Liver (tissue), 8 donors: ENCODE measurements at regions not wholly inside any gene's neighbourhood (a gene's known extent, or its start where the extent isn't known, plus 50 kb on each side); places are given as distances from the start of the nearest gene placed in this dataset.

ENCODE experiments used
- DNase-seq: peaks from one replicate; pipeline ENCODE4 v3.0.0-alpha.2; 2017; ENCODE audit warnings: low spot score
- H3K27ac ChIP-seq, 2 donors: one replicate each; pipeline ENCODE4 v1.7.0; 2013; ENCODE audit warnings: inconsistent platforms in 2 of 2, low read length in 2 of 2, control low read depth in 1 of 2, low read depth in 1 of 2, mild to moderate bottlenecking in 1 of 2
- H3K27me3 ChIP-seq, 4 donors: one replicate each; pipeline versions ENCODE4 v1.6.1 to v1.7.0; 2013; ENCODE audit warnings: low read length in 3 of 4, inconsistent platforms in 1 of 4, mild to moderate bottlenecking in 1 of 4, moderate library complexity in 1 of 4; ENCODE audit not compliant: control insufficient read depth in 4 of 4, insufficient read depth in 4 of 4
- H3K36me3 ChIP-seq, 4 donors: one replicate each; pipeline versions ENCODE4 v1.6.1 to v1.7.0; 2013; ENCODE audit warnings: low read length in 3 of 4, mild to moderate bottlenecking in 3 of 4, low read depth in 1 of 4, moderate library complexity in 1 of 4; ENCODE audit not compliant: control insufficient read depth in 4 of 4, insufficient read depth in 3 of 4
- H3K4me1 ChIP-seq, 4 donors: one replicate each; pipeline versions ENCODE4 v1.6.1 to v1.7.0; 2013; ENCODE audit warnings: low read length in 3 of 4, mild to moderate bottlenecking in 3 of 4, moderate library complexity in 1 of 4; ENCODE audit not compliant: control insufficient read depth in 4 of 4, insufficient read depth in 4 of 4
- H3K4me3 ChIP-seq, 3 donors: one replicate each; pipeline versions ENCODE4 v1.6.1 to v1.7.0; 2013; ENCODE audit warnings: low read length in 3 of 3, control low read depth in 1 of 3, low read depth in 1 of 3, mild to moderate bottlenecking in 1 of 3
- H3K9ac ChIP-seq, 2 donors: one replicate each; pipeline ENCODE4 v1.7.0; 2013; ENCODE audit warnings: low read length in 2 of 2, mild to moderate bottlenecking in 2 of 2, moderate library complexity in 2 of 2, control low read depth in 1 of 2, low read depth in 1 of 2
- H3K9me3 ChIP-seq, 4 donors: one replicate each; pipeline versions ENCODE4 v1.6.1 to v1.7.0; 2013; ENCODE audit warnings: low read length in 3 of 4; ENCODE audit not compliant: control insufficient read depth in 4 of 4
- EGR1 ChIP-seq, 2 donors: IDR thresholded peaks; 2 replicates each; pipeline ENCODE4 v1.6.1; 2016 to 2018; ENCODE audit warnings: antibody characterized with exemption in 2 of 2, low read depth in 2 of 2
- FOXA1 ChIP-seq: IDR thresholded peaks from 2 replicates; pipeline ENCODE4 v1.6.1; 2016; ENCODE audit warnings: antibody characterized with exemption
- FOXA2 ChIP-seq: IDR thresholded peaks from 2 replicates; pipeline ENCODE4 v1.6.1; 2016; ENCODE audit warnings: antibody characterized with exemption
- GABPA ChIP-seq, 2 donors: IDR thresholded peaks in 1 of 2; conservative IDR thresholded peaks in 1 of 2; 2 replicates each; pipeline ENCODE4 v1.6.1; 2016; ENCODE audit warnings: antibody characterized with exemption in 2 of 2, mild to moderate bottlenecking in 1 of 2, moderate library complexity in 1 of 2
- HNF4A ChIP-seq, 2 donors: conservative IDR thresholded peaks; 2 replicates each; pipeline ENCODE4 v1.6.1; 2016; ENCODE audit warnings: antibody characterized with exemption in 2 of 2, mild to moderate bottlenecking in 2 of 2
- HNF4G ChIP-seq: IDR thresholded peaks from 2 replicates; pipeline ENCODE4 v1.6.1; 2016; ENCODE audit warnings: antibody characterized with exemption
- JUND ChIP-seq, 2 donors: IDR thresholded peaks; 2 replicates each; pipeline ENCODE4 v1.6.1; 2016; ENCODE audit warnings: antibody characterized with exemption in 2 of 2
- NR2F2 ChIP-seq: IDR thresholded peaks from 2 replicates; pipeline ENCODE4 v1.6.1; 2016; ENCODE audit warnings: antibody characterized with exemption
- RAD21 ChIP-seq, 2 donors: IDR thresholded peaks; 2 replicates each; pipeline ENCODE4 v1.6.1; 2016; ENCODE audit warnings: antibody characterized with exemption in 2 of 2, mild to moderate bottlenecking in 2 of 2
- RXRA ChIP-seq, 2 donors: IDR thresholded peaks; 2 replicates each; pipeline ENCODE4 v1.6.1; 2017 to 2018; ENCODE audit warnings: antibody characterized with exemption in 2 of 2, mild to moderate bottlenecking in 1 of 2
- TAF1 ChIP-seq: conservative IDR thresholded peaks from 2 replicates; pipeline ENCODE4 v1.6.1; 2016; ENCODE audit warnings: antibody characterized with exemption, mild to moderate bottlenecking
- YY1 ChIP-seq: IDR thresholded peaks from 2 replicates; pipeline ENCODE4 v1.6.1; 2016; ENCODE audit warnings: antibody characterized with exemption, mild to moderate bottlenecking
- WGBS: extraction: QIAGEN DNeasy Blood & Tissue Kit; methylation state at CpG from one replicate; pipeline ENCODE4 v1.1.7; 2013; 5-methylcytosine and 5-hydroxymethylcytosine counted together
- TF ChIP-seq, protein P1 (sequence below): fragments of 150-350 bp; IDR thresholded peaks from 2 replicates; pipeline ENCODE4 v1.5.1; 2017; ENCODE audit warnings: improper control_type of control experiment, low read depth, low read length; ENCODE audit not compliant: missing input control
- TF ChIP-seq, protein P2 (sequence below): IDR thresholded peaks from 2 replicates; pipeline ENCODE4 v1.6.1; 2016; ENCODE audit warnings: antibody characterized with exemption, mild to moderate bottlenecking
- donor health status: healthy.
- donor health status: healthy.
- donor health status: healthy.
- donor health status: healthy.
- donor health status: healthy.

DNA sequence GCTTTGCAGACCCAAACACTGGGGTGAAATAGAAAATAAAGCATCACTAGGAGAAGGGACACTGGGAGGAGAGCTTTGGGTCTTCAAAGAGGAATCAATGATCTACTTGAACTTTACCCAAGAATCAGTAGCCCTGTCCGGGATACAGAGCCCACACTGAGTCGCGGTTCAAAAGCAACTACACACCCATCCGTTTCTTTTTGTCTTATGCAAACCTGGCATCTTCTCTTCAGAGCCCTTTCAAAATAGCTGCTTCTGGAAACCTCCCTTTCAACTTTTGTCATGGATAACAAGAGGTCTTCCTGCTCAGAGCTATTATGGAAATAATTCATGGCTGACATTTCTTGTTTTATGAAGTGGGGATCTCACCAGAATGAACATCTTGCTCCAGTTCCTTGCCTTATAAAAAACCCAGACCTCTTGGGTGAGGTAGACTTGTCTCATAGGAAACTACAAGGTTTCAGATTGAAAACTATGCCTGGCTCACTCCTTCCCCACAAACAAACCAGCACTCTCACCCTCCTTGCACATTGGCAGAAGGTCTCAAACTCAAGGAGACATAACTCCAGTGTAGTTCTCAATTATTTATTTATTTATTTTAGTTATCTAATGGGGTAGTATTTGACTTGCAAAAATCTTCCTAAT is 115.1 kb upstream of the ARHGEF3 start:
- H3K4me3 ChIP-seq: no peak overlapping the region

DNA sequence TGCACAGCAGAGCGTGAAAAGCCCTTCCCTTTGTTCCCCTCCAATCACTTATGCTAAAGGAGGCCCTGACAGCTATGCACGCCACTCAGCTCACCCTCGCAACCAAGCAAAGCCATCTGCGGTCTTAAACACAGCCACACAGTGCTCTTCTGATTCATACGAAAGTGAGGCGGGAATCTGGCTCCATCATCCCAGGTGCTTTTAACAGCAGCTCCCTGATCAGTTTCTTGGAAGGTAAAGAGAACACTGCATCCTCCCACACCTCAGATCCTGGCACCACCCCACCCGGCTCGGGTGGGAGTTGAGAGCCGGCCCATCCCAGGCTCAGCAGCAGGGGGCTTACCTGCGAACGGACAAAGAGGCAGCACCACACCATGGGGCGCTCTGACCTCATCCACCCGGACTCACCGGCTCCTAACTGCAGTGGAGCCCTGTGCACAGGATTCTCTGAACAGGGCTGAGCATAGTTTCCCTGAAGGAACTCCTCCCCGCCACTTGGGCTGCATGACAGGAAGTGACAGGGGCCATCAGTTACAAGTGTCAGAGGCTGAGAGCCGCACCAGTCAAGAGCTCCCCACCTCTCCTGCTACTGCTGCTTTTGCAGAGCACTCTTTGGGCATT is 114.3 kb upstream of the ARHGEF3 start:
- TF ChIP-seq FOXA1: no peak
- TF ChIP-seq JUND (IDR thresholded peaks at IDR 0.05): no peak
- no peak for TF ChIP-seq HNF4G
- no peak for TF ChIP-seq YY1
- TF ChIP-seq, protein P1, sequence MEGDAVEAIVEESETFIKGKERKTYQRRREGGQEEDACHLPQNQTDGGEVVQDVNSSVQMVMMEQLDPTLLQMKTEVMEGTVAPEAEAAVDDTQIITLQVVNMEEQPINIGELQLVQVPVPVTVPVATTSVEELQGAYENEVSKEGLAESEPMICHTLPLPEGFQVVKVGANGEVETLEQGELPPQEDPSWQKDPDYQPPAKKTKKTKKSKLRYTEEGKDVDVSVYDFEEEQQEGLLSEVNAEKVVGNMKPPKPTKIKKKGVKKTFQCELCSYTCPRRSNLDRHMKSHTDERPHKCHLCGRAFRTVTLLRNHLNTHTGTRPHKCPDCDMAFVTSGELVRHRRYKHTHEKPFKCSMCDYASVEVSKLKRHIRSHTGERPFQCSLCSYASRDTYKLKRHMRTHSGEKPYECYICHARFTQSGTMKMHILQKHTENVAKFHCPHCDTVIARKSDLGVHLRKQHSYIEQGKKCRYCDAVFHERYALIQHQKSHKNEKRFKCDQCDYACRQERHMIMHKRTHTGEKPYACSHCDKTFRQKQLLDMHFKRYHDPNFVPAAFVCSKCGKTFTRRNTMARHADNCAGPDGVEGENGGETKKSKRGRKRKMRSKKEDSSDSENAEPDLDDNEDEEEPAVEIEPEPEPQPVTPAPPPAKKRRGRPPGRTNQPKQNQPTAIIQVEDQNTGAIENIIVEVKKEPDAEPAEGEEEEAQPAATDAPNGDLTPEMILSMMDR: no peak
- no peak for TF ChIP-seq HNF4A (conservative IDR thresholded peaks at IDR 0.05)
- TF ChIP-seq EGR1 (IDR thresholded peaks at IDR 0.05; ENCODE audit: low read depth in 2 of 2): no peak
- TF ChIP-seq TAF1: no peak
- TF ChIP-seq RXRA (IDR thresholded peaks at IDR 0.05): no peak
- TF ChIP-seq FOXA2: no peak
- no peak for TF ChIP-seq NR2F2
- 68% methylated on average over 16 of the region's 16 CpGs for WGBS
- no peak for DNase-seq
- Histone ChIP-seq H3K9me3 (no peaks in the 10 kb centered on the region), H3K36me3 (no peaks in the 10 kb centered on the region), H3K9ac (no peak overlapping the region), H3K27me3 (no peaks in the 10 kb centered on the region), H3K27ac (peak overlapping the region in 1 of 2 donors; percentile 27), H3K4me3 (peak overlapping the region in 1 of 3 donors; percentile 15), H3K4me1 (peaks cover 0 to 2% (median 0%) of the 10 kb centered on the region in 4 donors)

More for the DNA sequence above, 115.1 kb upstream of the ARHGEF3 start:
- WGBS: 81% methylated on average over 4 of the region's 4 CpGs
- Histone ChIP-seq H3K4me1 (peaks cover 0 to 2% (median 0%) of the 10 kb centered on the region in 4 donors), H3K36me3 (no peaks in the 10 kb centered on the region), H3K27ac (no peak overlapping the region), H3K9me3 (no peaks in the 10 kb centered on the region), H3K9ac (no peak overlapping the region), H3K27me3 (no peaks in the 10 kb centered on the region)
- no peak for DNase-seq
- TF ChIP-seq GABPA (IDR thresholded peaks at IDR 0.05 in 1 of 2, conservative IDR thresholded peaks at IDR 0.05 in 1 of 2) (no peak), YY1 (no peak), FOXA1 (no peak), RAD21 (IDR thresholded peaks at IDR 0.05) (no peak)
- TF ChIP-seq, protein P2, sequence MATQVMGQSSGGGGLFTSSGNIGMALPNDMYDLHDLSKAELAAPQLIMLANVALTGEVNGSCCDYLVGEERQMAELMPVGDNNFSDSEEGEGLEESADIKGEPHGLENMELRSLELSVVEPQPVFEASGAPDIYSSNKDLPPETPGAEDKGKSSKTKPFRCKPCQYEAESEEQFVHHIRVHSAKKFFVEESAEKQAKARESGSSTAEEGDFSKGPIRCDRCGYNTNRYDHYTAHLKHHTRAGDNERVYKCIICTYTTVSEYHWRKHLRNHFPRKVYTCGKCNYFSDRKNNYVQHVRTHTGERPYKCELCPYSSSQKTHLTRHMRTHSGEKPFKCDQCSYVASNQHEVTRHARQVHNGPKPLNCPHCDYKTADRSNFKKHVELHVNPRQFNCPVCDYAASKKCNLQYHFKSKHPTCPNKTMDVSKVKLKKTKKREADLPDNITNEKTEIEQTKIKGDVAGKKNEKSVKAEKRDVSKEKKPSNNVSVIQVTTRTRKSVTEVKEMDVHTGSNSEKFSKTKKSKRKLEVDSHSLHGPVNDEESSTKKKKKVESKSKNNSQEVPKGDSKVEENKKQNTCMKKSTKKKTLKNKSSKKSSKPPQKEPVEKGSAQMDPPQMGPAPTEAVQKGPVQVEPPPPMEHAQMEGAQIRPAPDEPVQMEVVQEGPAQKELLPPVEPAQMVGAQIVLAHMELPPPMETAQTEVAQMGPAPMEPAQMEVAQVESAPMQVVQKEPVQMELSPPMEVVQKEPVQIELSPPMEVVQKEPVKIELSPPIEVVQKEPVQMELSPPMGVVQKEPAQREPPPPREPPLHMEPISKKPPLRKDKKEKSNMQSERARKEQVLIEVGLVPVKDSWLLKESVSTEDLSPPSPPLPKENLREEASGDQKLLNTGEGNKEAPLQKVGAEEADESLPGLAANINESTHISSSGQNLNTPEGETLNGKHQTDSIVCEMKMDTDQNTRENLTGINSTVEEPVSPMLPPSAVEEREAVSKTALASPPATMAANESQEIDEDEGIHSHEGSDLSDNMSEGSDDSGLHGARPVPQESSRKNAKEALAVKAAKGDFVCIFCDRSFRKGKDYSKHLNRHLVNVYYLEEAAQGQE: no peak
- TF ChIP-seq, protein P1: no peak
